HG02610 (cell line): ENCODE measurements at regions not wholly inside any gene's neighbourhood (a gene's known extent, or its start where the extent isn't known, plus 50 kb on each side); places are given as distances from the start of the nearest gene placed in this dataset.

ENCODE experiments used
- ATAC-seq: cut with Tn5 transposase; IDR thresholded peaks from one replicate; pipeline ENCODE4 v1.9.1; 2021; ENCODE audit warnings: mild to moderate bottlenecking, moderate library complexity; ENCODE audit not compliant: unreplicated experiment

- no peak for ATAC-seq
Observed at GRCh38 chr12:127393896-127394295, 873.1 kb upstream of the TMEM132C start.

GRCh38 chr12:127396734-127397133, 870.2 kb upstream of the TMEM132C start:
- no peak for ATAC-seq

DNA sequence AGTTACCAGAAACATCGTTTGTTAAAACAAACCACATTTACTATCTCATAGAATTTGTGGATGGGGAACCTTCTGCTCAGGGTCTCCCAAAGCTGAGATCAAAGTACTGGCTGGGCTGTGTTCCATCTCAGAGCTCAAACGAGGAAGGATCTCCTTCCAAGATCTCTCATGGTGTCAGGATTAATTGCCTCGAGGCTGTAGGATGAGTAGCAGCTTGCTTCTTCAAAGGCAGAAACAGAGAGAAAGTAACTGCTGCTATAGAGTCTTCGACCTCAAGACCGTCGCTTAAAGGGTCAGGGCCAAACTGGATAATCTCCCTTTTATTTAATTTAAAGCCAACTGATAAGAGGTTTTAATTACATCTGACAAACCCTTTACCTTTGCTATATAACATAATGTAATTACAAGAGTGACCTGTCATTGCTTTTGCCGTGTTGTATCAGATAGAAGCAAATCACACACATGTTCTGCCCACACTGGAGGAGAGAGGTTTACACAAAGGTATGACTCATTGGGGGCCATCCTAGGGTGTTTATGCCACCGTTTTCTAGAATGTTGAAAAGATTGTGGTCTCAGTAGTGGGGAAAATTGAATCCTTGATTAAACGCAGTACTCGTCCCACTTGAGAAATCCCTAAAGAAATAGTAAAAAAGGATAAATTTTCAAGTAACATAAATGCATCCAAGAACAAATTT, 868.8 kb upstream of the TMEM132C start:
- no peak for ATAC-seq

DNA sequence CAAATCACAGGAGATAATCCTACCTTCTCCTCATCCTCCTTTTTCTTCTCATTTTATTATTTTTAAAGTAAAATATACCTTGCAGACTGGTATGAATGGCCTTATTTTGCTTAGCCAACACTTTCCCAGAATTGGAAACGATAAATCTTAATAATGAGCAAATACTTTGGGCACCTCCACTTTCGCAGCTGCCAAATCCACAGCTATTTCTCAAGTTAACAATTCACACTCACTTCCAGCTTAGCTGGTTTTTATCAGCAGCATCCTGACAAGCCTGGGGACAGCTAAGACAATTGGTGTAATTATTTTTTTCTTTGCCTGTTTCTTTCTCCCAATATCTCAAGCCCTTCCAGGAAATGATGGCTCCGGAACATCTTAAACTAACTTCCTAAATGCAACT, 867.5 kb upstream of the TMEM132C start:
- no peak for ATAC-seq

- ATAC-seq: no peak
Observed at GRCh38 chr12:127400221-127400620, 866.7 kb upstream of the TMEM132C start.

DNA sequence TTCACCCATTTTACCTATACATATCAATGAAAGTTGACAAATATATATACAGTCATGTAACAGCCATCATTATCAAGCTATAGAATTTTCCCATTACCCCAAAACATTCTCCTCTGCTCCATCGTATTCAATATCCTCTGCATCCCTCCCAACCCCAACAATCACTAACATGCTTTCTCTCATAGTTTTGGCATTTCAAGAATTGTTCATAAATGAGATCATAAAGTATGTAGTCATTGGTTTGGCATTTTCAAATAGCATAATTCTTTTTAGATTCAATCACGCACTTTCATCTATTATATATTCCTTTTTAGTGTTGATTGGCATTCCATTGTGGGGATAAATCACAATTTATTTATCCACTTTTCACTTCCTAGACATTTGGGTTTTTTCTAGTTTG, 866.0 kb upstream of the TMEM132C start:
- ATAC-seq: no peak

GRCh38 chr12:127401536-127401935, 865.4 kb upstream of the TMEM132C start:
- ATAC-seq: no peak

- ATAC-seq: no peak
Observed at GRCh38 chr12:127411166-127411915, 855.6 kb upstream of the TMEM132C start.

DNA sequence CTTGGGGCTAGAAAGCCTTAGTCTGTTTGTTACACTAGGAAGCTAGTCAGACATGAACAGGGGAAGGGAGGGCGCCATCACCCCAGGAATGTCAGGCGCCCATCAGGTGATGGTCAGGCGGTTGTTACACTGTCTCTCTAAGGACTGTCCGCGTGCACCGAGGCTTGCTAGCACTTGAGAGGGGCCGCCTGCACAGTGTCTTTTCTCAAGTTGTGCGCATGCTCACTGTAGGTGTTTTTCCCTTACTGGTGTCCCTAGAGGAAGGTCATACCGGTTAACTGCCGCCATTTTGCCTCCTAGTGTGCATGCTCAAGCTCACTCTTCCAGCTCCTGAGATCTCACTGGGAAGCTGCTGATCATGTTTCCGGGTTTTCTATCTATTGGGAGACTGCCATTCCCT, 855.0 kb upstream of the TMEM132C start:
- ATAC-seq: no peak

GRCh38 chr12:127412866-127413265, 854.1 kb upstream of the TMEM132C start:
- ATAC-seq: no peak

- no peak for ATAC-seq
Observed at GRCh38 chr12:127414186-127414585, 852.8 kb upstream of the TMEM132C start.

DNA sequence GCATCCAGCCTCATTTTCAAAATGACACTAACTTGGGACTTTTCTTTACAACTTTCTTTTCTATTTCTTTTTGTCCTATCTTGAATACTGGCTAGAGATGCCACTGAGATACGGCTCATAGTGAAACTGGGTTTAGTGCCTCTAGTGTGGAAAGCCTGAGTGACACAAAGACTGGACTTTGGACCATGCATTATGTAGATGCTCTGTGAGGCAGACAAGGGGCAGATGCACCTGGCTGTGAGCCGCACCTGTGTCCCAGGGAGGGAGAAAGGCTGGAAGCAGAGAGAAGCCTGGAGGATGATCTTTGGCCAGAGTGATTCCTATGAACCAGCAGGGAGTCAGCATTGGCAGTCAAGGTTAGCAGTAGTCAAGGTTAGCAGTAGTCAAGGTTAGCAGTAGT, 852.3 kb upstream of the TMEM132C start:
- no peak for ATAC-seq

DNA sequence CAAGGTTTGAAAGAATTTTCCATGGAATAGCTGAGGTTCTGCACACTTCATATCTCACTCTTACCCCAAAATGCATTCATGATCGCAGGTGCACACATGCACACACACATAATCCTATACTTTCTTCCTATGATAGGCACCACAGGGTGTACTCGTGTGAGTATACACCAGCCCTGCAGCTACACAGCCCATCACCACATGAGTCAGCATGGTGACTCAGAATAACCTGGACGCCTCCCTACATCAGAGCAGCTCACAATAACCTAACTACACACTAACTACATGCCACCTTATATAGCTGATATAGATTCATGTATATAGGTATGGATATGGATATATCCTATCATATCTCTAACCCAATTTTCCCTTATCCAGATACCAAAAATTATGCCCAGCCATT, 850.2 kb upstream of the TMEM132C start:
- ATAC-seq: no peak

DNA sequence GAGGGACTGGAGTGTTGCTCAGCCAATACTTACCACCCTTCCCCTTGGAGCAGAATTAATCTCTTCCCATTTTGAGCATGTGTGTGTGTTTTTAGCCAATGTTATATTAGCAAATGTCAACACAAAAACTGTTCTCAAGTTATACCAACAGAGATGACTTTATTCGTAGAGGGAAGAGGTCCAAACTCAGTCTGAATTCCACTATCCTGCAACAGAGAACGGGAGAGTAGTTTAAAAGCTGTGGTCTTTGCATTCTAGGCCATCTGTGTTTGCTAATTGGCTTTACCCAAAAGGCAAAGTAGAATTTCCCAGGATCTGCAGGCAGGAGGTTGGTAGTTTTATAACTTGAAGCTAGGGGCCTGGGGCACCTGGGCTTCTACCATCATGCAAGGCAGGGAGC, 847.9 kb upstream of the TMEM132C start:
- ATAC-seq: no peak

- ATAC-seq: no peak
Observed at GRCh38 chr12:127421614-127422013, 845.4 kb upstream of the TMEM132C start.

GRCh38 chr12:127422935-127423566, 843.9 kb upstream of the TMEM132C start:
- ATAC-seq: no peak

GRCh38 chr12:127425474-127425873, 841.5 kb upstream of the TMEM132C start:
- no peak for ATAC-seq

GRCh38 chr12:127428420-127428819, 838.5 kb upstream of the TMEM132C start:
- ATAC-seq: no peak

DNA sequence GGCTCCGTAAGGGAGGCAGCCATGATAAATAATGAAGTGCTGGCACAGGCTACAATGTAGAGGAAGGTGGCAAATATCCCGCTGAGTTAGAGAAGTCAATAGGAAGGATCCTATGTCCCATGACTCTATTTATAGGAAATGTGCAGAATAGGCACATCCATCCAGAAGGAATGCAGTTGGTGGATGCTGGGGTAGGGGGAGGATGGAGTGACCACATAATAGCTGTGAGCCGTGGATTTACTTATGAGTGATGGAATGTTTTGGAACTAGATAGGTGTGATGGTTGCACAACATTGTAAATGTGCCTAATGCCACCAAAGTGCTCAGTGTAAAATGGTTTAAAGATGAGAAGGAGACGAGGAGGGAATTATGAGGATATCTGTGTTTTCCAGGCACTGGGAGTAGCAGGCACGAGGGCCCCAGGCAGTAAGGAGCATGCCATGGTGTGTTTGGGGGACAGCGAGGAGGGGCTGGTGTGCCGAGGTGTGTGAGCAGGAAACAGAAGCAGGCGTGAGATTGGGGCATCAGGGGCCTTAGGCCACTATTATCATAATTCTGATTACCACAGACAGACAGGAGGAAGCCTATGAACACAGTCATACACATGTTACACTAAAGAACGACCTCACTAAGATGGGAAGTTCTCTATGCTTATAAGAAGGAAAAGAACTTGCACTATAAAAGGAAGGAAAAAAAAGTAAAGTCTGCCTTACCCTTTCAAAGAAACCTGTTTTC, 837.3 kb upstream of the TMEM132C start:
- no peak for ATAC-seq

DNA sequence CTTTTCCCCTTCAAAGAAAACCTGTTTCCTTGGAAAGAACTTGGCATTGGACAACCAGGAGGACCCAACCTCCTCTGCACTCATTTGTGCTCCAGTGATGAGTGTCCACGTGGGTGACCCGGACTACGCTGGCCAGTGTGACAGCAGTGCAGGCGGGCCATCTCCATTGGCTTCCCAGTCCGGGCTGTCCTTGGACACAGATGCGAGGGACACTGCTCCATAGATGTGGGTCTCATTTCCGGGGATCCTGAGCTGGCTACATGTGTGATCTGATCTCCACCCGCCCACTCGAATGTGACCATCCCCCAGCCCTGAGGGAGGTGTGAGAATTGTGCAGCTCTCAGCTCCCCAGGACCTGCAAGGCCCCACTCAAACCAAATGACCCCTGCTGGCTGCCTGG, 836.6 kb upstream of the TMEM132C start:
- no peak for ATAC-seq

DNA sequence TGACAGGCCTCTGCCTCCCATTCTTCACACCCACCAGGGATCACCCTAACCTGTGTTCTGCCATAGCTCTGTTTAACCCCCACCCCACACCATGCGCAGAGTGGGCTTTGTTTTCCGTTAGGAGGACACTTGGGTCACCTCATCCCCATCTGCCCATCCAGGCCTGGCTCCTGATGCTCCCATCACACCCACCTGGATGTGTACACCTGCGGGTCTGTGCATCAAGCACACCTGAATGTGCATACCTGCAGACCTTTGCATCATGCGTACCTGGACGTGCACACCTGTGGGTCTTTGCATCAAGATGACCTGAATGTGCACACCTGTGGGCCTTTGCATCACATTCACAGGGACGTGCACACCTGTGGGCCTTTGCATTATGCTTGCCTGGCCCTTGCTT, 835.8 kb upstream of the TMEM132C start:
- no peak for ATAC-seq
